ENCODE measurements at regions not wholly inside any gene's neighbourhood (a gene's known extent, or its start where the extent isn't known, plus 50 kb on each side); places are given as distances from the start of the nearest gene placed in this dataset.

GRCh38 chr5:60141119-60141518 lies 247.6 kb upstream of the PDE4D start:
- ChIA-PET POLR2A (ENCODE audit: low non-redundant PET) (no interaction called here), CTCF (no interaction called here)
- H3K4me1 ChIP-seq (ENCODE audit: insufficient read depth, low read length, poor library complexity, severe bottlenecking), result no peaks in the 10 kb centered on the region
- H3K9me3 ChIP-seq (ENCODE audit: low read depth, low read length, poor library complexity, severe bottlenecking), result no peaks in the 10 kb centered on the region
- H3K4me3 ChIP-seq (ENCODE audit: low read depth, low read length, poor library complexity, severe bottlenecking), result no peak overlapping the region
- TF ChIP-seq CTCF (conservative IDR thresholded peaks at IDR 0.05; ENCODE audit: low read depth, low read length) (no peak), EZH2 (IDR thresholded peaks at IDR 0.05; ENCODE audit: borderline replicate concordance, low read depth, low read length, poor library complexity, severe bottlenecking) (no peak)
- H3K27me3 ChIP-seq (replicated peaks; ENCODE audit: insufficient read depth, low read depth, low read length, poor library complexity), result peaks cover 4% of the 10 kb centered on the region
- no peaks in the 10 kb centered on the region for H3K36me3 ChIP-seq (ENCODE audit: insufficient read depth, low read length, poor library complexity, severe bottlenecking)
- BruUV-seq (replicated peaks), result no TSS peak
- no peak for DNase-seq (ENCODE audit: low spot score)
- intact Hi-C loops (cut with micrococcal nuclease; ENCODE audit: unreplicated experiment), result no loop called here
- no peak overlapping the region for H3K27ac ChIP-seq (ENCODE audit: low read depth, low read length, poor library complexity, severe bottlenecking)

- Histone ChIP-seq H3K27me3 (replicated peaks; ENCODE audit: insufficient read depth, low read depth, low read length, poor library complexity) (peaks cover 4% of the 10 kb centered on the region), H3K36me3 (ENCODE audit: insufficient read depth, low read length, poor library complexity, severe bottlenecking) (no peaks in the 10 kb centered on the region), H3K4me3 (ENCODE audit: low read depth, low read length, poor library complexity, severe bottlenecking) (no peak overlapping the region), H3K27ac (ENCODE audit: low read depth, low read length, poor library complexity, severe bottlenecking) (no peak overlapping the region), H3K9me3 (ENCODE audit: low read depth, low read length, poor library complexity, severe bottlenecking) (no peaks in the 10 kb centered on the region), H3K4me1 (ENCODE audit: insufficient read depth, low read length, poor library complexity, severe bottlenecking) (no peaks in the 10 kb centered on the region)
- DNase-seq (ENCODE audit: low spot score), result no peak
- POLR2A ChIA-PET (ENCODE audit: low non-redundant PET), result no interaction called here
- BruUV-seq (replicated peaks), result no TSS peak
- intact Hi-C loops (cut with micrococcal nuclease; ENCODE audit: unreplicated experiment), result no loop called here
- TF ChIP-seq EZH2 (IDR thresholded peaks at IDR 0.05; ENCODE audit: borderline replicate concordance, low read depth, low read length, poor library complexity, severe bottlenecking), result no peak
- no peak for TF ChIP-seq CTCF (conservative IDR thresholded peaks at IDR 0.05; ENCODE audit: low read depth, low read length)
- CTCF ChIA-PET, result no interaction called here
These were observed 243.3 kb upstream of the PDE4D start for GRCh38 chr5:60136841-60137240.

- POLR2A ChIA-PET (ENCODE audit: low non-redundant PET), result no interaction called here
- intact Hi-C loops (cut with micrococcal nuclease; ENCODE audit: unreplicated experiment), result no loop called here
- no peak for TF ChIP-seq CTCF (conservative IDR thresholded peaks at IDR 0.05; ENCODE audit: low read depth, low read length)
These were observed 238.0 kb upstream of the PDE4D start for GRCh38 chr5:60131504-60131903.

More at GRCh38 chr5:60131504-60131903, 238.0 kb upstream of the PDE4D start:
- no peak for DNase-seq (ENCODE audit: low spot score)
- CTCF ChIA-PET, result no interaction called here
- Histone ChIP-seq H3K36me3 (ENCODE audit: insufficient read depth, low read length, poor library complexity, severe bottlenecking) (no peaks in the 10 kb centered on the region), H3K9me3 (ENCODE audit: low read depth, low read length, poor library complexity, severe bottlenecking) (no peaks in the 10 kb centered on the region), H3K27me3 (replicated peaks; ENCODE audit: insufficient read depth, low read depth, low read length, poor library complexity) (no peaks in the 10 kb centered on the region), H3K4me3 (ENCODE audit: low read depth, low read length, poor library complexity, severe bottlenecking) (no peak overlapping the region), H3K27ac (ENCODE audit: low read depth, low read length, poor library complexity, severe bottlenecking) (no peak overlapping the region), H3K4me1 (ENCODE audit: insufficient read depth, low read length, poor library complexity, severe bottlenecking) (no peaks in the 10 kb centered on the region)
- BruUV-seq (replicated peaks), result no TSS peak

All from A673 (cell line).